CD4-positive, alpha-beta T cell treated with Interleukin-17A for 4 hours (primary cell): ENCODE measurements at regions not wholly inside any gene's neighbourhood (a gene's known extent, or its start where the extent isn't known, plus 50 kb on each side); places are given as distances from the start of the nearest gene placed in this dataset.
"Not testable (repeated sequence)": the region's sequence is repeated elsewhere in the genome, so short reads cannot be mapped to it uniquely, and the experiment has no call there.

Experiments
- DNase-seq: peaks from one replicate; pipeline ENCODE4 v3.0.0-alpha.2; 2020; ENCODE audit warnings: mixed read lengths

DNA sequence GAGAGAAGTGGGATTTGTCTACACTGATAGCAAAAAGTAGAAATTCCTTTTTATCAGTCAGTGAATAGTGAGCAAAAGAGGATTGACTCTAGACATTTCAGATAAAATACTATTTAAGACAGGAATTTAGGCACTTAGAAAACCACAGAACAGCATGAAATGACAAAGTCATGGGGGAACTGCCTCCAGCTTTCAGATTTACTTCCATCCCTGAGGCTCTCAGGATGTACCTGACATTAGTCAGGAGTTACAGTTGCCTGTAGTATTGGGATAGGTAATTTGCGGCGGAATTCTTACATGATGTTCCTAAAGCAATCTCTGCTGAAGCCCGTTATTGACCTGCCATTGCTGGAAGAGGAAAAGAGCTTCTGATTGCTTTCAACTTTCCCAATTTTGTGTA, 337.1 kb upstream of the MAP2 start:
- no peak for DNase-seq

DNA sequence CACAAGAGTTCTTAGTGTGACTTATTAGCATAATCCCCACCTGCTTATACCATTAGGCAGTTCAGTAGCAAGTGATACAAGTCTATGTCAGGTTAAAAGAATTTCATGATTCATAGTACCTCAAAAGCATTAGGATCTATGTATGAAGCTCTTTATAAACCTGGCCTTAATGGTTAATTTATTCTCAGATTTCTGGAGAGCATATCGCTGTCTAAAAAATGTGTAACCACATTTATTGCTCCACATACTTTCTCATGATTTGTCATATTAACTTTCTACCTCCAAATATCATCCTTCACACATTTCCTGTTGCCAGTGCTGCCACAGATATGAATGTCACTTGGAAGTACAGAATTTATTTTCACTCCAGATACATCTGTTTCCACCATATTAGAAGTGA, 332.8 kb upstream of the MAP2 start:
- no peak for DNase-seq

DNA sequence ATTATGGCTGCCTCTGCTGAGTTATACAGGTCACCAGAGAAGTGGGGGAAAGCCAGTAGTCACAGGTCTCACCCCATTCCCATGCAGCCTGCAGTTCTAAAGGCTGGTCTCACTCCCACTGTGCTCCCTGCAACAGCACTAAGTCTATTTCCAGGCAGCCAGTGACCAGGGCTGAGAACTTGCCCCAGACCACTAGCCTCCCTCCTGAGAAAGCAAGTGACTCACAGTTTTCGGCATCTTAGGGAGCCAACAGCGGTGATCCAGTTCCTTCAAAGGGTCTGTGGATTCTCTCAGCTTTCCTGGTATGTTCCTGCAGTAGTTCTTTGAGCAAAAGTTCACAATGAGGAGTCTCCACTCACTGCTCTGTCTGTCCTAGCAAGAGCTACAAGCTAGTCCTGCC, 329.6 kb upstream of the MAP2 start:
- DNase-seq: no peak

DNA sequence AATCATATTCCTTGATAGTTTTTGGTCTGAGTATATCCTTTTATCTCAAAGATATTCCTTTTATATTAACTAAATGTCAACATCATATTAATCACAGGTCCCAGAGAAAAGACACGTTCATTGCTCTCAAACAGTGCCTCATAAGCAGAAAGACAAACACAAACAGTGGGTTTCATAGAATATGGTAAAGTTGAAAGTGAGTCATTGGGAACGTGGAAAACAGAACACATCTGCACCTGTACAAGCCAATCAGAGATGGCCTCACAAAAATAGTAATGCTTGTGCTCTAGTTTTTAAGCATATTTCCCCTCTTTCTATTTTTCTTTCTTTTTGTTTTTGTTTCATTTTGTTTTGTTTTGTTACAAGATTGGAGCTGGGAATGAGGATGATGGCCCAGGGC, 328.4 kb upstream of the MAP2 start:
- no peak for DNase-seq

DNA sequence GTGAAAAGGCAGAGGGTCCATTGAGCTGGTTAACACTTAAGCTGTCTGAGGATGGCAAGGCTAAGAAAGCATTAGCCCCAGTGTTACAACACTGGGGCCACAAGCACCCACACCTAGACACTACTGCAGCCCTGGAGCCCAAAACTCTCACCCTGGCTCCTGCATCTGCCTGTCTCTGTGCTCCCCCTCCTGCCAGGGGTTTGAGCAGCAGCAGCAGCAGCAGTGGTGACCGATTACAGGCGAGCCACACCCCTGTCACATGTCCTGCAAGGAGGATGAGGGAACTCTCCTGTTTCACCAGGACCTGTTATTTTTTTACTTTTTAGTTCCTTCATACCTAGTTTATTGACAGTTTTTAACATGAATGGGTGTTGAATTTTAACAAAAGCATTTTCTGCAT, 326.7 kb upstream of the MAP2 start:
- no peak for DNase-seq

DNA sequence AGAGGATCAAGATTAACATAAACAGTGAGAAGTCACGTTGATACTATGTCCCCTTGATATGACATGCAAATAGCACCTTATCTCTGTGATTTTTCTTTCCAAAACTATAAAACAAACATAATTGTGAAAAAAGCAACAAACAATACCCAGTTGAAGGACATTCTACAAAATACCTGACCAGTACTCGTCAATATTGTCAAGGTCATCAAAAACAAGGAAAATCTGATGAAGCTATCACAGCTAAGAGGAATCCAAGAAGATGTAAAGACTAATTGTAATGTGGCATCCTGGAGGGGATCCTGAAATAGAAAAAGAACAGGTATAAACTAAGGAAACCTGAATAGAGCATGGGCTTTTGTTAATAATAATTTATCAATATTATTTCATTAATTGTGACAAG, 321.5 kb upstream of the MAP2 start:
- no peak for DNase-seq

DNA sequence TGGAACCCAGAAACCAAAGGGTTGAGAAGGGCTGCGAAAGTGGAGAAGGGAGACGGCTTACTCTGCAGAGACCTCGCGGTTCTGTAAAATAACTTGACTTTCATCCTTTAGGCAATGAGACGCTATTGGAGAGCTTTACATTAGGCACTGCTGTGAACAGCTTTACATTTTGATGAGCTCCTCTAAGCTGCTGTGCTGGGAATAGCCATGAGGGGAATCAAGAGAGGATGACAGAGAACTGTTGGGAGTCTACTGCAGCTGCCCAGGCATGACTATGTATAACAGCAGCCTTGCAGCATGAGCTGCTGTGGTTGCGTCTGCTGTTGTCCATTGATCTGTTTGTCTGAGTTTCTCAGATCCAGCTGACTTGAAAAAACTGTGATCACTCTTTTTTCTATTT, 310.8 kb upstream of the MAP2 start:
- no peak for DNase-seq

DNA sequence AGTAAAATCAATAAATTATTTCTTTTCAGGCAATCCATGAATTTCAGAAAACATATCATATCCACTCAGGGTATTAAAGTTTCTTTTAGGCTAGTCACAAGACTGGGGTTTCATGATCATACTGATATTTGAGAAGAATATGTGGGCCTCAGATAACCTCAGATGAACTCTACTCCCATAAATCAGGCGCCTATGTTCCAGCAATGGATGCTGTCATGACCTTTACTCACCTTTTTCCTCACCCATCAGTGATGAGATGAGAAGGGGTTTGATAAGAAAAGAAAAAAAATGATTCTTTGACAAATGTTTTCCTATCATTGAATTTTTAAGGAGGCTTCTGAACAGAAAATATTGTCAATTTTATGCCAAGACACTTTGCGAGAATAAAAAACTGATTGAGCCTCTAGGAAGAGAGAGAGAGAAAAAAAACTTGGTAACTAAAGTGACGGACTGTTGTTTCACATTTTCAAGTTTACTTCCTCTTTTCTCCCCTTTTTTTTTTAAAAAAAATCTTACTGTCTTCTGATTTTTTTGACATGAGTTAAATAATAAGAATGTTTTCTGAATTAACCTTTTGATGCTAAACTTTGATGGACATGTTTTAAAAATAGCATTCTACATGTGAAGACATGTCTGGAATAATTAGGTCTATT, 309.1 kb upstream of the MAP2 start:
- DNase-seq: no peak

DNA sequence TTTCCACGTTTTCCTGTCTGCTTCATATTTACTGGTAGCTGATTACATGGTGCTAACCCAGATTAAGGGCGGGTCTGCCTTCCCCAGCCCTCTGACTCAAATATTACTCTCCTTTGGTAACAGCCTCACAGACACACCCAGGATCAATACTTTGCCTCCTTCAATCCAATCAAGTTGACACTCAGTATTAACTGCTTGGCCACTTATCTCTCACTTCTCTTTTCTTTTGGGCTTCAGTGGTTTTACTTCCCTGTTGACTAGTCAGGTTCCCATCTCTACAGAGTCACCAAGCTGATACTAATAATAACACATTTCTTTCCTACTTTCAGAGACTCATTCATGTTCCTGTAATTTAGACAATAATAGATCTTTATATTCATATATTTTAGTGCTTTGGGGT, 302.2 kb upstream of the MAP2 start:
- no peak for DNase-seq

DNA sequence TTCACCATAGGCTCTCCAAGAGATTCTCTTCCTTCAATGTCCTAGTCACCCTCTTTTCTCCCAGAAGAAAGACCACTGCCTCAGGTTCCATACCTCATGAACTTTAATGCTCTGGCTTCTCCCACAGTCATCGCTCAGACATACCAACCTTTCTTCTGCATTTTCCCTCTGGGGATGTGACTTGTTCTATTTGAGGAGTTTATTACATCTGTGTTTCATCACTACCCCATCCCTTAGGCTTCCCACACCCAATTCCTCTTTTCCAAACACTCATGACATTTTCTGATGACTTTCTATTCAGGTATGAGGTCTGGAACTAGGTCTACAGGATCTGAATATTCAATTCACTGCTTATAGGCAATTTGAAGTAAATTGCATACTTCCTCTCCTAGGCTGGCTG, 298.6 kb upstream of the MAP2 start:
- no peak for DNase-seq

DNA sequence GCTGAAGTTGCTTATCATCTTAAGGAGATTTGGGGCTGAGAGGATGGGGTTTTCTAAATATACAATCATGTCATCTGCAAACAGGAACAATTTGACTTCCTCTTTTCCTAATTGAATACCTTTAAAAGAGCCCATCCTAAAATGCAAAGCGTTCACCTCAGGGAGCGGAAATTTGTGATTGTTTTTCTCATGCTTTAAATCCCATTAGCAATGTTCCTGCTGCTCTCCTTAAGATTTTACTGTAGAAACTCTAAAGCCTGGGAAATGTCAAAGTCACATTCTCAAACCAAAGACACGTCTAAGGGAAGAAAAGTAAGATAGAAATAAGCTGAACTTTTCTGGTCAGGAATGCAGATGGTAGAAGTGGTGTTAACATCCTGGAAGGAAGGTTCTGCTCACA, 285.8 kb upstream of the MAP2 start:
- no peak for DNase-seq

DNA sequence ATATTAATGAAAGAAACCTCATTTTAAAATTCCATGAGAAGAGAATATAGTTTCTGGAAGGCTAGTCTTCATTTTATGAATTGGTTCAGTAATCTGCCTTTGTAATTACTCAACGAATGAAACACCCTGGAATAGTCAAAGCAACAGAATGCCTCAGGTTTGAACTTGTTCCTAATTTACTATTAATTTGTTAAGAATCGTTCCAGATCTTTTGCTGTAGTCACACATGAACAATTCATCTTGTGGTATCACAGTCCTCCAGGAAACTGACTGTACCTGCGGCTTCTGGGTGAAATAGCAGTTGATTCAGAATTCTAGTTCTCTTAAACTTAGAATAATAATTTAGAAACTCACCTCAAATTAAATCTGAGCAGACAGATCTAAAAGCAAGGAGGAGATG, 282.7 kb upstream of the MAP2 start:
- no peak for DNase-seq

DNA sequence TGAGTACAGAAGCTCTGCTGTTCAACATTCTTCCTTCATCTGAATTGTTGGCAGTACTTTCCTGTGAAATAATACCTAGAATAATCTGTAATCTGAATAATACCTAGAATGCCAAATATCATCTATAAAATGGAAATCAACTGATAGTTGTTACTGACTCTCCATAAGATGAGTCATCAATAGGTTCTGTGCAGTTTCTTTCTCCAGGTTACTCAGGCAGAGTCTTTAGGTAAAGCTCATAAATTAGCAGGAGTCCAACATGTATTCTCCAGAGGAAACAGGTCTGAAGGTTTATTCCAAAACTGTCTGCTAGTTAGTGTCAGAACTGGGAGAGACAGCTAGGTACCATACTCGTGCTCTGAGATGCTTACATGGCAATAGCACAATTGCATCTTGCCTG, 282.0 kb upstream of the MAP2 start:
- DNase-seq: no peak

DNA sequence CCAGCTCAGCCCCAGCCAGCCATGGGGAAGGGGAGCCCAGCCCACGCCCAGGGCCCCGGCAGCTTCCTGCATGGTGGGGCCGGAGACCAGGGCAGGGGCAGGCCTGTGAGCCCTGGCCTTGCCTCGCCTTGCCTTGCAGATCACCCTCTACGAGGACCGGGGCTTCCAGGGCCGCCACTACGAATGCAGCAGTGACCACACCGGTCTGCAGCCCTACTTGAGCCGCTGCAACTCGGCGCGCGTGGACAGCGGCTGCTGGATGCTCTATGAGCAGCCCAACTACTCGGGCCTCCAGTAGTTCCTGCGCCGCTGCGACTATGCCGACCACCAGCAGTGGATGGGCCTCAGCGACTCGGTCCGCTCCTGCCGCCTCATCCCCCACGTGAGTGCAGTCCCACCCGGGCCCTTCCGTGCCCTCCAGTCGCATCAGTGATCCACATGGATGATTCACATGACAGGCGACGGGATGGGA, 278.6 kb upstream of the MAP2 start:
- not testable (repeated sequence) for DNase-seq

DNA sequence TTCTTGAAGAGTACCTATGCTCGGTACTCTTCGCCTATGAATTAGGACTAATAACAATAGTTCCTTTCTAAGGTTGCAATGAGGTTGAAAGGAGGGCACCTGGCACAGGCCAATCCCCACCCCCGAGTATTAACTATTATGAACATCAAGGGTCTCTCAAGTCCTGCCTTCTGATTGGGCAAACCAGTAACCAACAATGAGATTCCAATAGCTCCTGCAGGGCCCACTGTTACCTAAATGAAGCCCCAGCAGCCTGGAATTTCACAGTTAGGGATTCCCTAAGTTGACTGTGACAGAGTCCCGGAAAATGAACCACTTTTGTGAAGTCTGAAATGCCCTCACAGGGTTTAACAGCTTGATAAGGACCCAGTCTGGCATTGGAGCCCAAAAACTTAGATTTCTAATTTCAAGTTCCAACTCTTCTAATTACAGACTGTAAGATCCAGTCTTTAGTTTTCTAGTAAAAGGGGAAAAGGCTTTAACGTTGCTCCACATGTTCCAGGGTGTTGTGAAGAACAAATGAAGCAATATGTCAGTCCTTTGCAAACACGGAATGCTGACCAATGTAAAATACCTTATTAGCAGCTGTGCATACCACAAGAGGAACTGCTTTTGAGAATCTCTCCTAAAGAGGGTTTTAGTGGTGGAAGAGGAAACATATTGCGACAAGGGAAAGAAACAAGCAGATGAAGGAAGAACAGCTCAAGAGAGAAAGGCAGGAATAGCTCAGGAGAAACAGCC, 277.7 kb upstream of the MAP2 start:
- DNase-seq: no peak

DNA sequence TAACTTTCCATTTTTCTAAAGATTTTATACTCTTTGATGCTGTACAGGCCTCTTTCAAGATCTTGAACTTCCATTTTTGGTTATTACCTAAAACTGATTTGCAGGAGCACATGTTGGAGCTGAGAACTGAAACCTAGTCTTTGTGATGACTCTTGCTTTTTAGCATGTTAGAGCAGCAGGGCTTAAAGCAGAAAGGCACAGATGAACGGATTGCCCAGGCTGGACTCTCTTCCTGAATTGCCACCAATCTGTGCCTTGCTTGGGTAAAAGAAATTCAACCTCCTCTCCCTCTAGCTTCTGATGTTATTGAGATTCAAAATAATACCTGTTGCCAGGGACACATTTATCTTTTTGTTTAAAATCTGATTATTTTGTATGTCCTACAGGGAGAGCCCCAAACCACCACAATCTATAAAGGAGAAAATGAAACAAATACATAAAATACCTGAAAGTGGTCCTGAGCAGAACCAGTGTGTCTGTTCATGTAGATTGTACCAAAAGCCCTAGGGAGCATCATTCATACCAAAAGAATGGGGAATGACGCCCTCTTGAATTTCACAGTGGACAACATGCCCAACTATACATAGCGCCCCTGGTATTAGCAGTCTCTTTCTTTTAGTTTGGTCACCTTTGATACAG, 277.0 kb upstream of the MAP2 start:
- DNase-seq: no peak

DNA sequence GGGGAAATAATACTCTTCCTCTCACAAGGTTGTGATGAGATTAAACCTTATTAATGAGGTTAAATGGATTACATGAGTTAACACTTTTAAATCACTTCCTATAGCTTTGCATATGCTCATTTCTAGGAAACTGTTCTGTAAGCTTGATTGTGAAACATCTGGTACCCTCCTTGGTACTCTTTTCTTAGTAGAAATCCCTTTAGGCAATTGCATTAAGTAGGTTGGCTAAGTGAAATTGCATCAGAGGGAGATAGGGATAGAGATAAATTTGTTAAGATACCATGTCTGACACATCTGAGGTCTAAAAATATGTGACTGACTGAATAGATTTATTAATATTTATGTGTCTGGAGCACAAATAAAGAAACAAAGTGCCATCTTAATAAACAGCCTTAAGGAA, 275.9 kb upstream of the MAP2 start:
- DNase-seq: no peak

DNA sequence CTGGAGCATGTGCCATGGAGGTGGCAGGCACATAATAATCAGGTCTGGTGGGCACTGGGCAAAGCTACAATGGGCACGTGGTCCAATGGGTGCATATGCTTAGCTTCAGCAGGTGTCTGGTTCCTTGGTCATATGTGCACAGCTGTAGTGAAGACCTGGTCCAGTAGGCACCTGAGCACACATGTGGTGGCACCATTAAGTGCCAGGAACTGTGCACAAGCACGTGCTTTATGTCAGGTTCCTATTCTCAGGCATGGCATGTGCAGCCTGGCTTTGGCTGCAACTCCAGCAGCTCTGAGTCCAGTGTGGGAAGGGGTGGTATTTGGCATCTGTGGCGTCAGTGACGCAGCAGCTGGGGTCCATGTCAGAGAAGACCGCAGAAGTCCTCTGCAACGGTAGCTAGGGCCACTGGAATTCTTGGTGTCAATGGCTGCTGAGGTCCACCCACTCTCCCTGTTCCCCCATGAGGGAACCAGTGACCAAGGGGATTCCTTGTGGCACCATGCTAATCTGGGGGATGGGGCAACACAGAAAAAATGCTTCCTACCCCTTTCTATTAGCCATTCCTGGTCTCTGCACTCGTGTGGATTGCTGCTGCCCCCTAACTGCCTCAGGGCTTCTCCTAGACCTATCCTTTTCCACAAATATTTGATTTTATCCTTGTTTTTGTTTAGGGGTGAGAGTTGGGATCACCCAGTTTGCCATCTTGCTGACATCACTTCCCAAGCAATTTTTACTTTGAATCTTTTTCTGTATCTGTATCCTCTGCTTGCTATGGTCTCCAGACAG, 262.9 kb upstream of the MAP2 start:
- DNase-seq: no peak

DNA sequence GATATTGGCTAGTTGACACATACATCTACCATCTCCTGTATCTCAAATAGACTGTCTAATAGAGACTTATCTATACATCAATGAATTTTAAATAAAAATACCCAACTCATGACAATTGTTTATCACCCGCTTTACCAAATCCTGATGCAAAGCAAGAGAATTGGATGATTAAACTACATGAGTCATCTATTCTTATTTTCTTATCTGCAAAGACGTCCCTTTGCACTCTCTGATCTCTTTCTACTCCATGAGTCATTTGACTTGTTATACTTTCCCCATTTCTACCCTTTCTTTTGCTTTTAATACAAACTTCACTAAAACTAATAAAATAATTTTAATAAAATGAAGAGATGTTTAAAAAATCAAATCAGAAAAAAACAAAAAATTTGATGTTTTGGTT, 261.7 kb upstream of the MAP2 start:
- DNase-seq: no peak

DNA sequence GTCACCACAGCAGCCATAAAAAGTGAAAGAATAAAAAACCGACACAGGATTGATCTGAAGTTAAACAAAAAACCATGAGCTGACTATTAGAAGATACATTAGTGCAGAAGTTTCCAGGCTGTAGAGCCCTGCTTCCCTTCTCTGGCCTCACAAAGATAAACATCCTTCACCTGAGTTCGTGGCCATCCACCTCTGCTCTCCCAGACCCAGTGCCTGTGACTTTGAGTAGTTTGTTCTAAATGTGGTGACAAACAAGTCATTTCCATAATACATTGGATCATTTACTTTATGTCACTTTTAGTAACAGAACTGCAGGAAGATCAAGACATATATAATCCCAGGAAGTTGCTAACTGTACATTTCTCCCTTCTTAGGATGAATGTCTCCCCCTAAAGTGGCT, 241.9 kb upstream of the MAP2 start:
- no peak for DNase-seq

DNA sequence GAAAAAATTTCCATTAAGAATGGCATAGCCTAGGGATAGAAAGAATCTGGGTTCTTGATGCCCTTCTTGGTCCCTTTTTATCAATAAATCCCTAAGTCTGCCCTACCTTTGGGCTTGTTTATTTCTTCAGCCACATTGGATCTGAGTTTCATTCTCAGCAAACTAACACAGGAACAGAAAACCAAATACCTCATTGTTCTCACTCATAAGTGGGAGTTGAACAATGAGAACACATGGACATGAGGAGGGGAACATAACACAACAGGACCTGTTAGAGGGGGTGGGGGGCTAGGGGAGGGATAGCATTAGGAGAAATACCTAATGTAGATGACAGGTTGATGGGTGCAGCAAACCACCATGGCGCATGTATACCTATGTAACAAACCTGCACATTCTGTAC, 237.0 kb upstream of the MAP2 start:
- not testable (repeated sequence) for DNase-seq

DNA sequence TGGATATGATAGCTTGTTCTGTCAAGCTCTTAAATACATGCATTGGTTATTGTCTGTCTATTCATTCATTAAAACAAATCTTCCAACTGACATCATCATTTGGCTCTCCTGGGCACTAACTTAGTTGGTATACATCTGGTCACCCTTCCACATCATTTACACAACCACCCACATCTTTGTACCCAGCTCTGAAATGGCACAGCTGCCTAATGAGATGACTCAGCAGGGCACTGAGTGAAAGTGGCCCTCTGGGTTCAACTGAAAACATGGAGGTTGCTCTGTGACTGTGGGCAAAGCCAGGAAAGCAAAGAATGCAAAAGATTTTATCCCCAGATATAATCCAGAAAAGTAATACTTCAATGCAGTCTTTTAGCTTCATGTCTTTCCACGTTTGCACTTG, 234.0 kb upstream of the MAP2 start:
- no peak for DNase-seq

DNA sequence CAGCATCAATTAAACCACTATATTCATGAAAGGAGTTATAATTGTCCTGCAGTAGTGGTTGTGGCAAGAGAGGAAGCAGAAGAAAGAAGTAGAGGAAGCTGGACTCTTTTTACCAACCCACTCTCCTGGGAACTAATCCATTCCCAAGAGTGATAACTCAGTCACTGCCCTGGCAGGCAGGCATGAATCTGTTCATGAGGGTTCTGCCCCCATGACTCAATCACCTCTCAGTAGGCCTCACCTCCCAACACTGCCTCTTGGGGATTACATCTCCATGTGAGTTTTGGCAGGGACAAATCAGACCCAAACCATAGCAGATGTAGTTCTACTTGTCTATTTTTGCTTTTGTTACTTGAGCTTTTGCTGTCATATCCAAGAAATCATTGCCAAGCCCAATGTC, 232.7 kb upstream of the MAP2 start:
- no peak for DNase-seq

DNA sequence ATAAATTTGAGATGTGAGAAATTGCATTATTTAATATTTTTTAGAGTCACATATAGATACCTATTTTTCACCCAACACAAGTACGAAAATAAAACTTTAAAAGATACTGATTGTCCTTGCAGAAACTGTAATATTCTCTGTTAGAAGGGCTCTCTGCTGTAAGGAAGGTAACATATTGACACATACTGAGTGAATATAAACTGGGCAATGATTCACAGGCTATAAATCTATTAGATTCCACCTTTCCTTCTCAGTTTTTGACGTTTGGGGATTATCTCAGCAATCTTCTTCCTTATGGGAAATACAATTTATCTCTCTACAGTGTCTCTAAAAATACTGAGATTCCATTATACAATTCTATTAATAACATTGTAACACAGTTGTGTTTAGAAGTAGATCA, 229.1 kb upstream of the MAP2 start:
- DNase-seq: no peak
